ENCODE measurements at regions not wholly inside any gene's neighbourhood (a gene's known extent, or its start where the extent isn't known, plus 50 kb on each side); places are given as distances from the start of the nearest gene placed in this dataset.

- TF ChIP-seq, protein P1, sequence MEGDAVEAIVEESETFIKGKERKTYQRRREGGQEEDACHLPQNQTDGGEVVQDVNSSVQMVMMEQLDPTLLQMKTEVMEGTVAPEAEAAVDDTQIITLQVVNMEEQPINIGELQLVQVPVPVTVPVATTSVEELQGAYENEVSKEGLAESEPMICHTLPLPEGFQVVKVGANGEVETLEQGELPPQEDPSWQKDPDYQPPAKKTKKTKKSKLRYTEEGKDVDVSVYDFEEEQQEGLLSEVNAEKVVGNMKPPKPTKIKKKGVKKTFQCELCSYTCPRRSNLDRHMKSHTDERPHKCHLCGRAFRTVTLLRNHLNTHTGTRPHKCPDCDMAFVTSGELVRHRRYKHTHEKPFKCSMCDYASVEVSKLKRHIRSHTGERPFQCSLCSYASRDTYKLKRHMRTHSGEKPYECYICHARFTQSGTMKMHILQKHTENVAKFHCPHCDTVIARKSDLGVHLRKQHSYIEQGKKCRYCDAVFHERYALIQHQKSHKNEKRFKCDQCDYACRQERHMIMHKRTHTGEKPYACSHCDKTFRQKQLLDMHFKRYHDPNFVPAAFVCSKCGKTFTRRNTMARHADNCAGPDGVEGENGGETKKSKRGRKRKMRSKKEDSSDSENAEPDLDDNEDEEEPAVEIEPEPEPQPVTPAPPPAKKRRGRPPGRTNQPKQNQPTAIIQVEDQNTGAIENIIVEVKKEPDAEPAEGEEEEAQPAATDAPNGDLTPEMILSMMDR (IDR thresholded peaks at IDR 0.05; ENCODE audit: borderline replicate concordance, extremely low read depth, low read length, poor library complexity, severe bottlenecking) = no peak
- TF ChIP-seq EZH2 (IDR thresholded peaks at IDR 0.05; ENCODE audit: borderline replicate concordance, low read depth, low read length, severe bottlenecking) = no peak
These were observed 371.4 kb upstream of the FAM241A start for GRCh38 chr4:111773858-111774257.

Measured in DND-41 (cell line).